NCI-H2171 treated with DMSO at 0.1 percent for 48 hours (cell line): ENCODE measurements at regions not wholly inside any gene's neighbourhood (a gene's known extent, or its start where the extent isn't known, plus 50 kb on each side); places are given as distances from the start of the nearest gene placed in this dataset.

Experiments
- DNase-seq: peaks from one replicate; lab custom pipeline; 2025; lab: John Stamatoyannopoulos, UW

DNA sequence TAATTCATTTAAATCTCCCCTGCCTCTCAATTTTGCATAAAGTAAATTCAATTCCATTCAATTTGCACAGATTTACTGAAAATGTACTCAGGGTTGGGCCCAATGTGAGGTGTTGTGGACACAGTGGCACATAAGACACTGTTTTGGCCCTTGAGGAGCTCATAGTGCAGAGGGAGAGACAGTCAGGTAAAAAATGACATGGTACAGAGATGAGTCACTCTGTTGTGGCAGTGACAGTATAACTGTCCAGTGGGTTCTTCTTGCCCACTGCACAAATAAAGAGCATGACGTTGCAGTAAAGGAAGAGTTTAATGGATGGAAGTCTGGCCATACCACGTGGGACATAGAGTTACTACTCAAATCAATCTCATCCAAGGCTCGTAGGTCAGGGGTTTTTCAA lies 400.3 kb upstream of the TRIB2 start:
- DNase-seq, result no peak

DNA sequence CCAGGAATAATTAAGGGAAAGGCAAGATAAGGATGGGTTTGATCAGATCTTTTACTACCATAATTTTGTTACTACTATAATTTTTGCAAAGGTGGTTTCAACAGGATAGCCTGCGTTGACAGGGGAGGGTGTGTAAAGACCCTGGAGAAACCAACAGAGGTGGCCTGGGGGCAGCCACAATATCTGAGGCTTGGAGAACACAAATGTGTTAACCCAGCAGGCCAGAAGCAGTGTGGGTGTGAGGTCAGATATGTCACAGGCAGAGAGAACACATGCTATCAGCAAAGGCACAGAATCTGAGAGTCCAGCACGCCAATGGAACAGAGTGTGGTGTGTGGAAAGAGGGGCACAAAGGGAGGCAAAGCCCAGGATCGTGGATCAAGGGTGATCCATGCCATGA lies 399.4 kb upstream of the TRIB2 start:
- no peak for DNase-seq

DNA sequence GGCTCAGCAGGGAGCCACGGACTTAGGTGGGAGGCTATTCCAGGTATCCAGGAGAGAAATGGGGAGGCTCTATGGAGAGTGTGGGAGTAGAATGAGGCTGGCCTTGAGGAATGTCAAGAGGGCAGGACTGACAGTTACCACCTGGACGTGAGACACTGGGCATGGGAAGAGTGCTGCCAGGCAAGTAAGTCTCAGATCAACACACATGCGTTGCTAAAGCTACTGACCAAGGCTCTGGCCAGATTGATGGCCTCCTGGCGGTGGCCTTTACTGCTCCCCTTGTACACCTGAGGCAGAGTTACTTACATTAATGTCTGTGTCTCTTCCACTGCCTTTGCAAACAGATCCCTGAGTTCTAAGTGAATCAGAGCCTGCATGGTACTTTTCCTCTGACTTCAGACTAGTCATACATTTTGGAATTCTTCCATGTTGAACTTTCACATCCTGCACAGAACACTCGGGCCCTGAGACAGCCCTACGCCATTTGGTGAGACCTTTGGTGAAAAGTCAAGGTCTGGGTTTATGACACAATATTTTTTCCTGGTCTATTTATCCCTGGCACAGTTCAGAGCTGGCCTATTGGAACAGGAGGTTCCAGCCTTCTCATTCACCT lies 398.8 kb upstream of the TRIB2 start:
- DNase-seq, result no peak

DNA sequence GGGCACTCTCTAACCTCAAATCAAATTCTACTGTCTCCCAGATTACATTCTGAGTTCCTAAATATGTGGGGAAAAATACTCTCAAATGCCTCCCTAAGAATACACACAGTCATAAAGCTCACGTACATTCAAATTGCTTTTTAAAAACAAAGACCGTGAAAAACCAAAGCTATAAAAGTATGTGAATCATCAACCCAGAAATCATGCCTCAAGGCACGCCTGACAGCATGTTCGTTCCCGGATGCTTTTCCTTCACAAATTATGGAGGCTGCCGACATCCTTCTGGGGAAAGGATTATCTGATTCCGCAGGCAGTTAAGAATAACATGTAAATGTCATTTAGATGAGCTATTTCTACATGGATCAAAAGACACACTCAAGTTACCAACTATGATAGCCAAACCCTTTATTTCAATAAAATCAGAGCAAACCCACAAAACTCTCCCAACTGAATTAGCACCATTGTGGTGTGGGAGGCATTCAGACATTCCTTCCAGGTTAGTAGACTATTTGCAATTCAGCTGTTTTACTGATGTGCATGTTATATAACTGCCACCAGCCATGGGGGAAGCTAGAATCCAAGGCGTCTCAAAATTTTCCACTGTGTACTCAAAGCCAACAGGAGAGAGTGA lies 398.2 kb upstream of the TRIB2 start:
- DNase-seq, result no peak

DNA sequence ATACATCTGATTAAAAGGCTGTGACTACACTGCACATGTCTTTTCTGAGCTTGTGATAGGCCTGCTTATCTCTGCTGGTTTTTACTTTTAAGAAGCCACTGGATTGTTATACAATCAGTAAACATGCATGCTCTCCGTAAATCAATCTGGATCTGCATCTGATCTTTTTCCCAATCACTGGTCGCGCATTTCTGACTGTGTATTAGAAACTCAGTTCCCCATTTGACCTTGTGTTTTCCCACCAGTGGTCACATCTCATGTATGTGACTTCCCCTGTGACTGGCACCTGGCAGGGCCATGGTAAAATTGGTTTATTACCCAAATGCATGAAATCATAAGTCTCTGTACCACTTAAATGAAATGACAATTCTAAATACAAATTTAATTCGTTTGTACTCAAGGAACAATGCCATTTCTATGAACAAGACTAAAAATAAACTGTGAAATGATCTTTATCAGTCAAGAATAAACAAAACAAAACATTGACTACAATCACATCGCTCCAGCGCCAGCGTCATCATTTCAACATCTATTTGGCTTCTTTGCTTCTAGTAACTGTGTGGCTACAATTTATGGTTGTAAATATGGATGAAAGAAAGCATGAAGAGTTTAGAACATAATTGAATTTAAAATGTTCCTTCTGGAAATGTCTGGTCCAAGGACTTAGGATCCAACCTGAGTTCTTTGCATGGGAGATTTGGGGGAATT lies 396.6 kb upstream of the TRIB2 start:
- DNase-seq, result no peak

DNA sequence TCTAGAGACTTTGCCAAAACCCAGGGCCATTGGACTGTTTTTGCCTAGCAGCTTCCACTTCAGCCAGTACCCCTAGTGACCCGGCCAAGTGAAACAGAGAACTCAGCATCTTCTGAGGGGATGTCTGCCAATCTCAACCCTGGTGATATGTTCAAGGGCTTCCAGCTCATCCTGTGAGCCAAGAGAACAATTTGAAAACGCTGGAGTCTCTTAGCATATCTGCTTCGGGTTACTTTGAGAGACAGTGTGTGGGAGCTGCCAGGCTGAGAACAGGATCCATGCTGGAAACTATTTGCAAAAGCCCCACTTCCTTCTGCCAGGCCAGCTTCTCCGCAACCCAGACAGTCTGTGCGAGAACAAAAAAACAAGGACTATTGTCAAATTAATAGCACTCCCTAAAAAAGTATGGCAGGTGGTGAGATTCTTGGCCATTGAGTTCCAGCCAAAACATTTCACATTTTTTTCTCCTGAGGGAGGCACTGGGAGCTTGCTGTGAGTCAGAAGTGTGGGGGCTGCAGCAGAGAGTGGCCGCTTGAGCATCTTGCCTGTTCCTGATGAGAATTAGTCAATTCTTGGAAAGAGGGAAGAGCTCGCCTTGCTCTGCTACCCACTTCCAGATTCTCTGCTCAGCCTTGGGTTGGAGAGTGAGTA lies 395.6 kb upstream of the TRIB2 start:
- DNase-seq, result peak; percentile 57

DNA sequence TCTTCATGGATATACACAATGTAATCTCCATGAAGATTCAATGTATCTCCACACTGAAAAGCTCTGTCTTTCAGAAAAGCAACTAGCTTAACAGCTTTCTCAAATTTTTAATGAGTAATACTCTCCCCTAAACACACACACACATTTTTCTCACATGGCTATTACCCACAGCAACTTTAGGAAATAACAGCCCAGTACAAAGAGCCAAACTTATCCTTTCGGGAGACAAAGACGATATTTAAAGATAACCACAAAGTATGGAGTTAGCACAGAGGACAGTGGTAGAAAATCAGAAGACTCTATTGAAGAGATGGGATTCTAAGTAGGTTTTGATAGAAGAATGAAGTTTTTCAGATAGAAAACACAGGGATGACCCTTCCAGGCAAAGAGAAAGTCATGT lies 394.9 kb upstream of the TRIB2 start:
- DNase-seq, result no peak

DNA sequence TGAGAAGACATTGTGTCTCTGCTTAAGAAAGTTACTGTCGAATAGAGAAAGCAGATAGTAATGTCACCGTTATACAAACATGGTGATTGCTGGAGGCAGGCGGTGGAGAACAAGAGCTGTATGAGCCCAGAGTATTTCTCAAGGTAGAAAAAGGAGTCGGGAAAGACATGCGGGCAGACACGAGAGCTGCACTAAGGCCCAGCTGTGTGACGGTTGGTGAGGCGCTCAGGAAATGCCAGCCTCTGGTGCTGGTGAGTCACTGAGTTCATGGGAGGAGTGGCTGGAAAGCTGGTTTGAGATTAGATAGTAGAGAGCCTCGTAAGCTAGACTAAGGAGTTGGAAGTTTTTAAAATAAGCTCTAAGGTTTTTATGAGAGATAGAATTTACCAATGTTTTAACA lies 390.9 kb upstream of the TRIB2 start:
- no peak for DNase-seq

DNA sequence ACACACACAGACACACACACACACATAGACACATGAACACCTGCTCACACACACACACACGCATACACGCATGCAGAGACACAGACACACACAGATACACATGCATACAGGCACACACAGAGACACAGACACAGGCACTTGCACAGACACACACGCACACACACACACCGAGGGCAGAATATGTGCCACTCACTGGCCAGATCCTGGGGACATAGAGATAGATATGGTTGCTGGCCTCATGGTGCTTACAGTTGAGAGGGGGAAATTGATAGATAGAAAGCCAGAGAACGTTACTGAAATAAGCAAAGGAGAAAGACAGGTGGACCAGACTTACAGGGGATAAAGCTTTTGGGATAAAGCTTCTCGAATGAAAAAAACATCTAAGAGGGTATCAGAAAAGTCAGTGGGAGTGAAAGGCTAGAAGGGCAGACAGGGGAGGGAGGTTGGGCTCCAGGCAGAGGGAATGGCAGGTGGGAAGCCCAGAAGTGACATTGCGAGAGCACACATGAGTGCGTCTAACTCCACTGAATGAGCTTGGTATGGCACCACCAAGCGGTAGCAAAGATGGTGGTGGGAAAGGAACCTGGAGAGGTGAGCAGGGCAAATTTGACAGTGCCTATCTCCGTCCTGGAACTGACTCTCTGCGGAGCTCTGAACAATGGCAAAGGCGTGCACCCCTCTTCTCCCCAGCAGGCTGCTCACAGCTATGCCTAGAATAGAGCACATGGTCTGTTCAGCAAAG lies 390.1 kb upstream of the TRIB2 start:
- no peak for DNase-seq

DNA sequence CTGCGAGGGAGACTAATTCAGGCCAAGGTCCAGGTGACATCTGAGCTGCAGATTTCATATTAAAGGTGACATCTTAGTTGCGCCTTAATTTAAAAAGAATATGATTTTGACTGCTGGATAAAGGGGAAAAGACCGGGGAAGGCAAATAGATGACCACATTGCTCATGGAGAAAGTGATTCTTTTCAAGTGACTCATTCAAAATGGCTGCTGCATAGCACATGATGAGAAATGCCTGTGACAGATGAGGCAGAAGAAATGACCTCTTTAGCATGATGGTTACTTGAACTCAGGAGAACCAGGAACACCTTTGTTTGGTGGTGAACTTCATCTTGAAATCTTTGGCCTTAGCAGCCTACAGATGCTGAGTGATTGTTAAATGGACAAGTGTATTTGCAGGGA lies 385.8 kb upstream of the TRIB2 start:
- no peak for DNase-seq

DNA sequence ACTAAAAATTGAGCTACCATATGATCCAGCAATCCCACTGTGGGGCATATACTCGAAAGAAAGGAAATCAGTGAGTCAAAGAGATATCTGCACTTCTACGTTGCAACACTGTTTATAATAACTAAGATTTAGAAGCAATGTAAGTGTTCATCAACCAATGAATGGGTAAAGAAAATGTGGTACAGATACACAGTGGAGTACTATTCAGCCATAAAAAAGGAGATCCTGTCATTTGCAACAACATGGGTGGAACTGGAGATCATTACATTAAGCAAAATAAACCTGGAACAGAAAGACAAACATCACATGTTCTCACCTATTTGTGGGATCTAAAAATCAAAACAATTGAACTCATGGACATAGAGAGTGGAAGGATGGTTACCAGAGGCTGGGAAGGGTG lies 385.0 kb upstream of the TRIB2 start:
- DNase-seq, result no peak

DNA sequence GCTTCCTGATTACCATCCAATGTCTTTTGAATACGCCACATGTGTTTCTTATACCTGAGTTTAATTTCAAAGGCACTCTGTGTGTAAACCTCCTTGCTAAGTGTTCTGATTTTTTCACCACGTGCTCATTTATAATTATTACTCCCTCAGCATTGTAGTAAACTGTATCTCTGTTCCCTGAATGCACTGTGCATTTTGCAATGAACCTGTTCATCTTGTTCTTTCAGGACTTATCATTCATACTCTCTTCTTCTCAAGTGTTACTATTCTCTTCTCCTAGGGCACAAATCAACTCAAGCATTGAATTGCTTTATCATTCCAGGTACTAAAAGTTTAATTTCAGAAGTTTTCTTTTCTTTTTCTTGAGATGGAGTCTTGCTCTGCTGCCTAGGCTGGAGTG lies 383.4 kb upstream of the TRIB2 start:
- no peak for DNase-seq

DNA sequence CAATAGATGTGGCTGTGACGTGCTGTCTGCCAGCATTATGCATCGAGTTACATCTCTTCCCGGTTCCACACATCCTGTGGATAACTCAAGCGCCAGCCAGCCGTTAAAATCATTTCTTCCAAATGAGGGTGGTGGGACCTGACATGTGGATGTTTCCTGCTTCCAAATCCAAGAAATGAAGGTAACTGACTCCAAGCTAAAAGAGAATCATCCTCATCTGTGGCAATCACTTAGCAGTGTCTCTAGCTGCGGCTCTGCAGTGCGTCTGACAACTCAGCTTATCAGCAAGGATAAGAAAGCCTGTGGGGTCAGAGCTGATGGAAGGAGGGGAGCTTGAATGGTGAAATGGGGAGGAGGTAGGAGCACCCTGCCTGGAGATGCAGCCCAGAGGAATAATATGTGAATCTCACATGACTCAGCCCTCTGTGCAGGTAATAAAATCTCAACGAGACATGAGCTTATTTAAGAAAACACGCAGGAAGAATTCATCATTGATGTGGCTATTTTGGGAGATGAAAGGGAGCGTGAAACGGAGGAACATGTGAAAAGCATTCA lies 382.2 kb upstream of the TRIB2 start:
- no peak for DNase-seq

DNA sequence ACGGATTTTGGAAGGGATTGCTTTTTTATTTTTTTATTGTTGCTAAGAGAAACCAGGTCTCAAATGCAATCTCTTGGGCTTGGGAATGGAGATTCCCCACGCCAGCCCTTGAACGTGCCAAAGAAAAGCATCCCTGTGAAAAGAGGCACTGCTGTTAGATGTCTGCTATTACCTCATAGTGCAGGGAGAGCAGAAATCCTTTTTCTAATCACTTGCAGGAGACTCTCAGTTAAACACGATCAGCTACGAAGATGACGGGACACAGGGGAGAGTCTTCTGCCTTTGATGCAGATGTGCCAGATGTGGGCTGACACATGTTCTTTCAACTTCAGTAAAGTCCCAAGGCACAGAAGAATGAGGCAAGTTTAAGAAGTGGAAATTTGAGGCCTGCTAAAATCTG lies 381.6 kb upstream of the TRIB2 start:
- DNase-seq, result no peak

DNA sequence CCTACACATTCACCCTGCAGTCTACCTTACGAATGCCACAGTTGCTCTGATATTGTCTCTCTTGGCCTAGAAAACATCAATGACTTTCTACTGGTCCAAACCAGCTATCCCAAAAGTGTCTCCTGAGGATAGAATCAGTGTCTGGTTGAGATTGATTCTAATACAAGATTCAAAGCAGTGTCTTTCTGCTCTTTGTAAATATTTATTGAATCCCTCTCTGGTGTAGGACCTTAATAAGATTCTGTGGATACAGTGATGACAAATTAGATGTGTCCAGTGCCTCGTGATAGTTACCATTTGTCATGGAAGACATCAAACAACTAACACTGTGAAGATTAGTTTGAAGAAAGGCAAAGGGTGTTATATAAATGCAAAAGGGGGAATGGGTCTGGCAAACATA lies 380.7 kb upstream of the TRIB2 start:
- no peak for DNase-seq

DNA sequence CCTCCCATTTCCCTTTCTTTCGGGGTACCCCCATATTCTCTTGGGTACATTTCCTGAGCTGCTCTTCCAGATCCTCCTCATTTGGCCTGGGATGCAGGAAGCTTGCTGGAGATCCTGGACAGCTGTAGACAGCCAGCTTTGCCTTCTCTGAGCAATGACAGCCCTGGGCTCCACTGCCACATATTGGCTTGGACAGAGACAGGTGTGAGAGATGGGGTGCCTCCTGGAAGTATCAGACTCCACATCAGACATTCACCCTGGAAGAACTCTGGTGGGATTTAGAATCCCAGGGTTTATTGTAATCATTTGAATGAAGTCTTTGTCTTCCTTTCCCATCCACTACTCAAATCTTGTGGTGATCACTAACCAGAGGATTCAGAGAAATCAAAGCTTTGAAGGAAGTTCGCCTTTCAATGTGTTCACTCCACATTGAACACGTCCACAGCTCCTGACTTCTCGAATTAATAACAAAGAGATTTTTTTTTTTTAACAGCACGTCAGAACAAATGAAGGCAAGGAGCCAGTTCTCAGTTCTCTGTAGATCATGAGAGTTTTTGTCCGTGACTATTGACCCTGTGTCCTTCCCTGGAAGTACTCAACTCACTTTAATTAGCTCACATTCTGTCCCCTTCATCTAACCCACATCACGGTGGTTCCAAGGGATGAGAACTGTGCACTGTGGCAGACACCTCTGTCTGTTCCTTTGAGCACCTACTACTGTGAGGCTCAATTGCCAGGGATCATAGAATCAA lies 377.6 kb upstream of the TRIB2 start:
- DNase-seq, result no peak

DNA sequence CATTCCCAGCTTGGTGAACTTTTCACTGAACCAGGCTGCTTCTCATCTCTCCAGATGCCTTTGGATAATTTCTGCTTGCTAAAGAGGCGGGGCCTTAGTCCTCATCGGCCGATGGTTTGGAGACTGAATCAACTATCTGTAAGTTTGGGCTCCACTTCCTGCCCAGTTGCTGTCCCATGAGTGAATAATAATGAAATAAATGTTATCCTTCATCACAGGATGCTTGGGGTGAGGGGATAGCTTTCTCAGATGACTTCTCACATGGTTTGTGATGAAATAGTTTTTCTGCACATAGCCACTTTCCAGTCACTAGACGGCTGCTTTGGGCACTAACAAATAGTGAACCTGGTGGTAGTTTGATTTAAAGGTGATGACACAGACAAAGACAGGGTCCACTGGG lies 376.6 kb upstream of the TRIB2 start:
- no peak for DNase-seq

DNA sequence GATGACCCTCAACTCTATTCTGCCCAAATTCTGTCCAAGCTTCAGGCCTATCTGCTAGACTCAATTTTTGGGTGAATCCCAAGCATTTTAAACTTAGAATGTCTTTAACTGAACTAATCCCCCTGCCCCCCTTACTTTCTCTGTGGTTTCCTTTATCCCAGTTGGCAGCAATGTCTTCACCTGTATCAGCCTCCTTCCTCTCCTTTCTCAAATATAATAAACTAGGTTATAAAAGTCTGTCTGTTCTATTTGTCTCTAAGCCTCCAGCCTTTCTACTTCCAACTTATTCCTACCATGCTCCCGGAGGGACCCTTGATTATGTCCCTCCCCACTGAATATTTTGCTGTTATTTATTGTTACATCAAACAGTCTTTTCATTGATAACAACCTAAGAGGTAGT lies 375.5 kb upstream of the TRIB2 start:
- DNase-seq, result no peak

DNA sequence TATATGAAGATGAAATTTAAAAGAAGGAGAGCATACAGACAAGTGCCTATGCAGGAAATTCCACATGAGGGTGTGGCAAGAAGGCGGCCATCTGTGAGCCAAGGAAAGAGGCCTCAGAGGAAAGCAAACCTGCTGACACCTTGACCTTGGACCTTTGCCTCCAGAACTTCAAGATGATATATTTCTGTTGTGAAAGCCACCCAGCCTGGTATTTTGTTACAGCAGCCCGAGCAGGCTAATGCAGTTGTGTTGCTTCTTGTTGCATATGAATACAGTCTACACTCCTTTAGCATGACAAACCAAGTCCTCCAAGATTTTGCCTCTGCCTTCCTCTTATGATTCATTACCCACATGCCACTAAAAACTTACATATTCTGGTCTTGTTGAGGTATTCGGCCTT lies 374.8 kb upstream of the TRIB2 start:
- no peak for DNase-seq

DNA sequence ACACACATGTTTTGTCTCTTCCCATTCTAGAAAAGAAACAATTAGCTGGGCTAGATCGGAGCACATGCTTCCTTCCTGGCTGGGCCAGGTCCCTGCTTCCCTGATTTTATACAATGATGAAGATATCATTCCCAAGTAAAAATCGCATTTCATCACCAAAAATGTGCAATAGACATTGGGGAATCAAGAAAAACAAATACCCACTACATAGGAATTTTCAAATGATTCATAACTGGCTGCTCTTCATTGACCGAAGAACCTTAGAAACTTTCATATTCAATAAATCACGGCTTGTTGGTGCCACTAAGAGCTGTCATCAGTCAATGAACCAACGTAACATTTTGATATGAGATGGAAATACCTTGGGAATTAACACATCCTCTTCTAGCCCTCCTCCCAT lies 373.6 kb upstream of the TRIB2 start:
- no peak for DNase-seq

DNA sequence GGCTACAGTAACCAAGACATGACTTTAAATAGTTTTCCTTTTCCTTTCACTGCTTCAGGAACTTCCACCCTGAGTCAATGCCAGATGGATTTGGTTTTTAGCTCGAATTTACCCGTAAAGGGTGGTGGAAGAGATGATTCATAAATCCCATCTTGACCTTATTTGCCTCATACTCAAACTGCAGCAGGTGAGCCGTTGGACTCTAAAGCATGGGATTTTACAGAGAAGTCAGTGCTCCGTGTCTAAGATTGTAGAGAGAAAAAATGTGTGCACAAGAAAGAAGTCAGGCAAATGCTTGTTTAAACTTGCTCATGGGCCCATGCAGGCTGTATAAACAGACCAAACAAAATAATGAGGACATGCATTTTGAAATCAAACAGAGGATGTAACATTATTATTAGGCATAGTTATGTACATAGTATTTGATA lies 369.7 kb upstream of the TRIB2 start:
- DNase-seq, result no peak
